Trophoblast cell (in vitro differentiated cells and primary cell): ENCODE measurements at regions not wholly inside any gene's neighbourhood (a gene's known extent, or its start where the extent isn't known, plus 50 kb on each side); places are given as distances from the start of the nearest gene placed in this dataset.

Experiments
- DNase-seq, 2 donors: peaks; one replicate each; pipeline ENCODE4 v3.0.0-alpha.2; 2016
- H2AFZ ChIP-seq: 2 replicates; pipeline ENCODE4 v1.6.1; 2013; ENCODE audit warnings: low read length, moderate library complexity, mild to moderate bottlenecking; ENCODE audit not compliant: insufficient read depth, poor library complexity
- H2AK5ac ChIP-seq: 2 replicates; pipeline ENCODE4 v1.6.1; 2013; ENCODE audit warnings: mild to moderate bottlenecking, low read length
- H2BK120ac ChIP-seq: 2 replicates; pipeline ENCODE4 v1.6.1; 2013; ENCODE audit warnings: low read length, mild to moderate bottlenecking, moderate library complexity; ENCODE audit not compliant: insufficient read depth, poor library complexity
- H2BK12ac ChIP-seq: 2 replicates; pipeline ENCODE4 v1.6.1; 2013; ENCODE audit warnings: mild to moderate bottlenecking, low read length, moderate library complexity
- H2BK5ac ChIP-seq: 2 replicates; pipeline ENCODE4 v1.6.1; 2013; ENCODE audit warnings: low read length, low read depth, moderate library complexity, mild to moderate bottlenecking; ENCODE audit not compliant: poor library complexity
- H3K14ac ChIP-seq: 2 replicates; pipeline ENCODE4 v1.6.1; 2013; ENCODE audit warnings: mild to moderate bottlenecking, low read length
- H3K18ac ChIP-seq: 2 replicates; pipeline ENCODE4 v1.6.1; 2013; ENCODE audit warnings: mild to moderate bottlenecking, low read length
- H3K23ac ChIP-seq: 2 replicates; pipeline ENCODE4 v1.6.1; 2013; ENCODE audit warnings: low read length
- H3K27ac ChIP-seq: 2 replicates; pipeline ENCODE4 v1.5.1; 2013; ENCODE audit warnings: low read depth, mild to moderate bottlenecking, inconsistent platforms, low read length, moderate library complexity
- H3K27me3 ChIP-seq: 2 replicates; pipeline ENCODE4 v1.6.1; 2013; ENCODE audit warnings: inconsistent platforms, mild to moderate bottlenecking, low read length, moderate library complexity; ENCODE audit not compliant: insufficient read depth
- H3K36me3 ChIP-seq, 2 experiments: 1 replicate in 1 of 2; 2 replicates in 1 of 2; pipeline ENCODE4 v1.6.1; 2013; ENCODE audit warnings: low read length in 2 of 2, mild to moderate bottlenecking in 2 of 2, moderate library complexity in 1 of 2; ENCODE audit not compliant: insufficient read depth in 2 of 2, control insufficient read depth in 1 of 2
- H3K4ac ChIP-seq: 2 replicates; pipeline ENCODE4 v1.6.1; 2013; ENCODE audit warnings: low read depth, mild to moderate bottlenecking, low read length, moderate library complexity
- H3K4me1 ChIP-seq, 2 experiments: 1 replicate in 1 of 2; 2 replicates in 1 of 2; pipeline ENCODE4 v1.6.1; 2013; ENCODE audit warnings: low read length in 2 of 2, mild to moderate bottlenecking in 2 of 2, moderate library complexity in 1 of 2; ENCODE audit not compliant: insufficient read depth in 2 of 2, control insufficient read depth in 1 of 2
- H3K4me2 ChIP-seq: 2 replicates; pipeline ENCODE4 v1.6.1; 2013; ENCODE audit warnings: inconsistent platforms, mild to moderate bottlenecking, low read length, moderate library complexity
- H3K4me3 ChIP-seq: 2 replicates; pipeline ENCODE4 v1.5.1; 2013; ENCODE audit warnings: mild to moderate bottlenecking, low read depth, low read length, inconsistent platforms
- H3K79me1 ChIP-seq: one replicate; pipeline ENCODE4 v1.6.1; 2013; ENCODE audit warnings: low read length
- H3K79me2 ChIP-seq: 2 replicates; pipeline ENCODE4 v1.6.1; 2013; ENCODE audit warnings: low read length, mild to moderate bottlenecking; ENCODE audit not compliant: control insufficient read depth, insufficient read depth, poor library complexity
- H3K9ac ChIP-seq: 2 replicates; pipeline ENCODE4 v1.6.1; 2013; ENCODE audit warnings: mild to moderate bottlenecking, low read length
- H3K9me3 ChIP-seq: 2 replicates; pipeline ENCODE4 v1.6.1; 2013; ENCODE audit warnings: low read depth, mild to moderate bottlenecking, control low read depth, inconsistent platforms, low read length; ENCODE audit not compliant: insufficient read depth
- H4K12ac ChIP-seq: 2 replicates; pipeline ENCODE4 v1.6.1; 2013; ENCODE audit warnings: low read depth, mild to moderate bottlenecking, low read length, moderate library complexity
- H4K8ac ChIP-seq: 2 replicates; pipeline ENCODE4 v1.6.1; 2013; ENCODE audit warnings: low read depth, mild to moderate bottlenecking, low read length, moderate library complexity
- H4K91ac ChIP-seq: one replicate; pipeline ENCODE4 v1.6.1; 2013; ENCODE audit warnings: low read depth, mild to moderate bottlenecking, low read length, moderate library complexity
- WGBS: extraction: QIAGEN DNeasy Blood & Tissue Kit; methylation state at CpG from one replicate; pipeline ENCODE4 v1.1.7; 2013; ENCODE audit warnings: missing lambda C conversion rate; ENCODE audit not compliant: insufficient read length, insufficient coverage; ENCODE audit errors: extremely low coverage; 5-methylcytosine and 5-hydroxymethylcytosine counted together

- H4K8ac ChIP-seq = no peak overlapping the region
- WGBS = no CpG with 5 or more reads among the region's 1 CpG
Observed at GRCh38 chr12:78396538-78396937, 468.0 kb upstream of the SYT1 start.

GRCh38 chr12:78398750-78399149, 465.8 kb upstream of the SYT1 start:
- no peak overlapping the region for H3K4me3 ChIP-seq
- H2BK5ac ChIP-seq = no peak overlapping the region
- no peak overlapping the region for H4K12ac ChIP-seq
- no CpG with 5 or more reads among the region's 2 CpGs for WGBS
- no peak overlapping the region for H3K14ac ChIP-seq
- H3K27me3 ChIP-seq = no peaks in the 10 kb centered on the region
- H3K23ac ChIP-seq = no peak overlapping the region
- no peak overlapping the region for H3K9ac ChIP-seq
- H3K4me1 ChIP-seq = no peaks in the 10 kb centered on the region
- no peak for DNase-seq
- no peak overlapping the region for H3K4me2 ChIP-seq
- H3K4ac ChIP-seq = no peak overlapping the region
- H3K79me2 ChIP-seq = no peaks in the 10 kb centered on the region
- no peak overlapping the region for H2BK120ac ChIP-seq
- no peak overlapping the region for H3K27ac ChIP-seq
- no peak overlapping the region for H3K18ac ChIP-seq
- H3K9me3 ChIP-seq = no peaks in the 10 kb centered on the region
- no peak overlapping the region for H4K91ac ChIP-seq
- H2AK5ac ChIP-seq = no peak overlapping the region
- no peak overlapping the region for H2AFZ ChIP-seq
- no peaks in the 10 kb centered on the region for H3K36me3 ChIP-seq
- H2BK12ac ChIP-seq = no peak overlapping the region
- H3K79me1 ChIP-seq = no peaks in the 10 kb centered on the region
- no peak overlapping the region for H4K8ac ChIP-seq

More at GRCh38 chr12:78396538-78396937, 468.0 kb upstream of the SYT1 start:
- DNase-seq = no peak
- Histone ChIP-seq H3K23ac (no peak overlapping the region), H2AFZ (no peak overlapping the region), H3K36me3 (no peaks in the 10 kb centered on the region), H3K18ac (no peak overlapping the region), H4K91ac (no peak overlapping the region), H3K4me1 (no peaks in the 10 kb centered on the region), H3K14ac (no peak overlapping the region), H2BK5ac (no peak overlapping the region), H2AK5ac (no peak overlapping the region), H3K4me3 (no peak overlapping the region), H3K9me3 (no peaks in the 10 kb centered on the region), H3K79me1 (no peaks in the 10 kb centered on the region), H3K4me2 (no peak overlapping the region), H3K27me3 (no peaks in the 10 kb centered on the region), H3K79me2 (no peaks in the 10 kb centered on the region), H4K12ac (no peak overlapping the region), H3K9ac (no peak overlapping the region), H2BK12ac (no peak overlapping the region), H3K27ac (no peak overlapping the region), H2BK120ac (no peak overlapping the region), H3K4ac (no peak overlapping the region)

- Histone ChIP-seq H2AFZ (no peak overlapping the region), H3K79me1 (no peaks in the 10 kb centered on the region), H3K23ac (no peak overlapping the region), H3K9me3 (no peaks in the 10 kb centered on the region), H3K4ac (no peak overlapping the region), H4K12ac (no peak overlapping the region), H3K4me3 (no peak overlapping the region), H2BK120ac (no peak overlapping the region), H2AK5ac (no peak overlapping the region), H3K9ac (no peak overlapping the region), H3K27ac (no peak overlapping the region), H3K36me3 (no peaks in the 10 kb centered on the region), H3K4me1 (no peaks in the 10 kb centered on the region), H3K27me3 (no peaks in the 10 kb centered on the region), H4K91ac (no peak overlapping the region), H3K4me2 (no peak overlapping the region), H3K79me2 (no peaks in the 10 kb centered on the region), H2BK12ac (no peak overlapping the region), H2BK5ac (no peak overlapping the region), H3K18ac (no peak overlapping the region), H3K14ac (no peak overlapping the region), H4K8ac (no peak overlapping the region)
- DNase-seq = no peak
- no CpG with 5 or more reads among the region's 5 CpGs for WGBS
Observed at GRCh38 chr12:78402366-78403134, 462.0 kb upstream of the SYT1 start.

- H3K14ac ChIP-seq = no peak overlapping the region
- H3K27me3 ChIP-seq = no peaks in the 10 kb centered on the region
- no peak overlapping the region for H2BK12ac ChIP-seq
- no peak overlapping the region for H2BK5ac ChIP-seq
- no peaks in the 10 kb centered on the region for H3K9me3 ChIP-seq
- H2BK120ac ChIP-seq = no peak overlapping the region
- H3K36me3 ChIP-seq = no peaks in the 10 kb centered on the region
- no peak overlapping the region for H4K12ac ChIP-seq
- no peaks in the 10 kb centered on the region for H3K79me1 ChIP-seq
- H2AK5ac ChIP-seq = no peak overlapping the region
- H3K18ac ChIP-seq = no peak overlapping the region
- H3K9ac ChIP-seq = no peak overlapping the region
- H3K4me3 ChIP-seq = no peak overlapping the region
- no peak overlapping the region for H3K27ac ChIP-seq
- no peak overlapping the region for H3K23ac ChIP-seq
- H4K8ac ChIP-seq = no peak overlapping the region
- no peaks in the 10 kb centered on the region for H3K4me1 ChIP-seq
- H2AFZ ChIP-seq = no peak overlapping the region
- no CpG with 5 or more reads among the region's 1 CpG for WGBS
- no peak overlapping the region for H4K91ac ChIP-seq
- H3K4ac ChIP-seq = no peak overlapping the region
- H3K4me2 ChIP-seq = no peak overlapping the region
- DNase-seq = no peak
- no peaks in the 10 kb centered on the region for H3K79me2 ChIP-seq
Observed at GRCh38 chr12:78403136-78403535, 461.4 kb upstream of the SYT1 start.
